ENCODE measurements at regions not wholly inside any gene's neighbourhood (a gene's known extent, or its start where the extent isn't known, plus 50 kb on each side); places are given as distances from the start of the nearest gene placed in this dataset.

DNA sequence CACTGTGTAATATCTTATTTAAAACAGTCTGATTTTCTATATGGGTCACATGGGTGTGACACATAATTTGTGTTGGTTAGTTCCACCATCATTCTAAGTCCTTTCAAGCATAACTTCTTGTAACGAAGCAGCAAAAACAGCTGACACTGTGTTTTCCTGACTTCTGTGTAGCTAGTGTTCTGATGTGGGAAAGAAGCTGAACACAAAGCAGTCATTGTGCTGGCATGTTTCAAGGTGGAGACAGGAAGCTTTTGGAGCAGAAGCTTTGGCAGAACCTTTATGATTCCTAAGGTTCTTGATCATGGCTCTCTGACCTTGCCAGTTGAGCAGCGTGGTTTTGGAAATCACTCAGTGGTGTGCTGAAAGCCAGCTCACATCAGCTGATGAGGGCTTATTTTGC is 351.7 kb upstream of the MDGA2 start:
- TF ChIP-seq CTCF (conservative IDR thresholded peaks at IDR 0.05) (no peak), ZFX (IDR thresholded peaks at IDR 0.05) (no peak)

Data from C4-2B (cell line).